Mucosa of rectum (tissue), 2 donors: ENCODE measurements at regions not wholly inside any gene's neighbourhood (a gene's known extent, or its start where the extent isn't known, plus 50 kb on each side); places are given as distances from the start of the nearest gene placed in this dataset.

Experiments
- H3K27ac ChIP-seq, 2 donors: one replicate each; pipeline ENCODE4 v1.7.0; 2013; ENCODE audit warnings: inconsistent platforms in 2 of 2, low read depth in 2 of 2, low read length in 2 of 2
- H3K27me3 ChIP-seq, 2 donors: one replicate each; pipeline ENCODE4 v1.7.0; 2013; ENCODE audit warnings: low read length in 2 of 2; ENCODE audit not compliant: control insufficient read depth in 2 of 2, insufficient read depth in 2 of 2
- H3K36me3 ChIP-seq, 2 donors: one replicate each; pipeline ENCODE4 v1.7.0; 2013; ENCODE audit warnings: low read length in 2 of 2; ENCODE audit not compliant: control insufficient read depth in 2 of 2, insufficient read depth in 2 of 2
- H3K4me1 ChIP-seq, 2 donors: one replicate each; pipeline ENCODE4 v1.7.0; 2013; ENCODE audit warnings: low read length in 2 of 2, mild to moderate bottlenecking in 1 of 2; ENCODE audit not compliant: control insufficient read depth in 2 of 2, insufficient read depth in 2 of 2
- H3K4me3 ChIP-seq, 2 donors: one replicate each; pipeline ENCODE4 v1.7.0; 2013; ENCODE audit warnings: low read length in 2 of 2
- H3K9ac ChIP-seq, 2 donors: one replicate each; pipeline ENCODE4 v1.7.0; 2013; ENCODE audit warnings: low read length in 2 of 2, low read depth in 1 of 2, mild to moderate bottlenecking in 1 of 2
- H3K9me3 ChIP-seq, 2 donors: one replicate each; pipeline ENCODE4 v1.7.0; 2013; ENCODE audit warnings: low read length in 2 of 2; ENCODE audit not compliant: control insufficient read depth in 2 of 2
- donor health status: healthy.
- donor health status: Normal muscosa, but diverticular disease.

GRCh38 chr4:36010397-36010929 lies 233.9 kb downstream of the ARAP2 start:
- Histone ChIP-seq H3K9me3 (no peaks in the 10 kb centered on the region), H3K4me3 (no peak overlapping the region), H3K27ac (no peak overlapping the region), H3K9ac (no peak overlapping the region), H3K4me1 (no peaks in the 10 kb centered on the region), H3K36me3 (no peaks in the 10 kb centered on the region), H3K27me3 (no peaks in the 10 kb centered on the region)

- H3K9ac ChIP-seq, result no peak overlapping the region
- no peaks in the 10 kb centered on the region for H3K9me3 ChIP-seq
- H3K27me3 ChIP-seq, result no peaks in the 10 kb centered on the region
- no peak overlapping the region for H3K27ac ChIP-seq
- no peak overlapping the region for H3K4me3 ChIP-seq
- H3K36me3 ChIP-seq, result no peaks in the 10 kb centered on the region
- no peaks in the 10 kb centered on the region for H3K4me1 ChIP-seq
Measured at GRCh38 chr4:36011381-36011780, 232.9 kb downstream of the ARAP2 start.

DNA sequence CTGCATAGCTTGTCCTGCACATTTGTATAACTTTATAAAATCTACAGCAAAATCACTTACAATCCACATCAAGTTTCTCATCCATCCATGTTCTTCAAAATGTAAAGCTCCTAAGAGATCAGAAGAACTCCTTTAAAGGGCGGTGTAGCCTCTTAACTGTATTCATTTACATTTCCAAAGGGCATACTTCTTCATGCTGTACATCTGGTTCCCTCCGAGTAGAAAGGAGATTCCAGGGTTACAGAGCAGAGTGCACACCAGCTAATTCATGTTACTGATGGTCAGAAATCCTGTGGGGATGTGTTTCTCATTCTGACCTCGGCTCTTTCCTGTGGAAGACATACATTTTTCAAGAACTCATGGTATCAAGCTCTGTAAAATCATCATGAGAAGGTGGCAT lies 231.8 kb downstream of the ARAP2 start:
- H3K4me3 ChIP-seq, result no peak overlapping the region
- H3K36me3 ChIP-seq, result no peaks in the 10 kb centered on the region
- H3K9me3 ChIP-seq, result no peaks in the 10 kb centered on the region
- no peak overlapping the region for H3K9ac ChIP-seq
- no peaks in the 10 kb centered on the region for H3K27me3 ChIP-seq
- no peaks in the 10 kb centered on the region for H3K4me1 ChIP-seq
- H3K27ac ChIP-seq, result no peak overlapping the region

GRCh38 chr4:36013206-36013605 lies 231.1 kb downstream of the ARAP2 start:
- H3K9me3 ChIP-seq, result no peaks in the 10 kb centered on the region
- H3K27ac ChIP-seq, result no peak overlapping the region
- H3K36me3 ChIP-seq, result no peaks in the 10 kb centered on the region
- no peaks in the 10 kb centered on the region for H3K27me3 ChIP-seq
- H3K4me1 ChIP-seq, result no peaks in the 10 kb centered on the region
- H3K9ac ChIP-seq, result no peak overlapping the region
- no peak overlapping the region for H3K4me3 ChIP-seq
